ENCODE measurements at regions not wholly inside any gene's neighbourhood (a gene's known extent, or its start where the extent isn't known, plus 50 kb on each side); places are given as distances from the start of the nearest gene placed in this dataset.

DNA sequence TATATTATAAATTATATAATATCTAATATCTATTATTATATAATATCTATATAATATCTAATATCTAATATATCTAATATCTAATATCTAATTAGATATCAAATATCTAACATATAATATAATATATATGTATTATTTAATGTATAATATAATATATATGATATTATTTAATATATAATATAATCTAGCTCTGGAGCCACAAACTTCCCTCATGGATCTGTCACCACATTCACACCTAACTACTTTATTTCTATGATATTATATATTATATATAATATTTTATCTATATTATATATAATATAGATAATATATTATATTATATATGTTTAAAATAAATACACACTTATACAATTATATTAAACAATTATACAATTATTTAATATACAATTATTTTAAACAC, 667.5 kb downstream of the KCTD8 start:
- TF ChIP-seq CTCF (IDR thresholded peaks at IDR 0.05) (no peak), EP300 (IDR thresholded peaks at IDR 0.05) (no peak)

Data from sigmoid colon (tissue), 4 donors.